ENCODE measurements at regions not wholly inside any gene's neighbourhood (a gene's known extent, or its start where the extent isn't known, plus 50 kb on each side); places are given as distances from the start of the nearest gene placed in this dataset.

DNA sequence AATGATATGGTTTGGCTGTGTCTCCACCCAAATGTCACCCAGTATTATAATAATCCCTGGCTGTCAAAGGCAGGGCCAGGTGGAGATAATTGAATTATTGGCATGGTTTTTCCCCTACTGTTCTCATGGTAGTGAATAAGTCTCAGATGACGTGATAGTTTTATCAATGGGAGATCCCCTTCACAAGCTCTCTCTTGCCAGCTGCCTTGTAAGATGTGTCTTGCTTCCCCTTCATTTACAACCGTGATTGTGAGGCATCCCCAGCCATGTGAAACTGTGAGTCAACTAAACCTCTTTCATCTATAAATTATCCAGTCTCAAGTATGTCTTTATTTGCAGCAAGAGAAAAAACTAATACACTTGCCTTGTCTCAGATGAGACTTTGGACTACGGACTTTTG lies 907.3 kb upstream of the MANEA start:
- H3K4me3 Mint-ChIP-seq (ENCODE audit: low read depth), result no peak overlapping the region
- TF ChIP-seq, protein P1, sequence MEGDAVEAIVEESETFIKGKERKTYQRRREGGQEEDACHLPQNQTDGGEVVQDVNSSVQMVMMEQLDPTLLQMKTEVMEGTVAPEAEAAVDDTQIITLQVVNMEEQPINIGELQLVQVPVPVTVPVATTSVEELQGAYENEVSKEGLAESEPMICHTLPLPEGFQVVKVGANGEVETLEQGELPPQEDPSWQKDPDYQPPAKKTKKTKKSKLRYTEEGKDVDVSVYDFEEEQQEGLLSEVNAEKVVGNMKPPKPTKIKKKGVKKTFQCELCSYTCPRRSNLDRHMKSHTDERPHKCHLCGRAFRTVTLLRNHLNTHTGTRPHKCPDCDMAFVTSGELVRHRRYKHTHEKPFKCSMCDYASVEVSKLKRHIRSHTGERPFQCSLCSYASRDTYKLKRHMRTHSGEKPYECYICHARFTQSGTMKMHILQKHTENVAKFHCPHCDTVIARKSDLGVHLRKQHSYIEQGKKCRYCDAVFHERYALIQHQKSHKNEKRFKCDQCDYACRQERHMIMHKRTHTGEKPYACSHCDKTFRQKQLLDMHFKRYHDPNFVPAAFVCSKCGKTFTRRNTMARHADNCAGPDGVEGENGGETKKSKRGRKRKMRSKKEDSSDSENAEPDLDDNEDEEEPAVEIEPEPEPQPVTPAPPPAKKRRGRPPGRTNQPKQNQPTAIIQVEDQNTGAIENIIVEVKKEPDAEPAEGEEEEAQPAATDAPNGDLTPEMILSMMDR (IDR thresholded peaks at IDR 0.05; ENCODE audit: unreplicated experiment), result no peak
- no peak for DNase-seq (ENCODE audit: low spot score, unreplicated experiment)
- H3K27me3 Mint-ChIP-seq, result no peaks in the 10 kb centered on the region
- peaks cover 11% of the 10 kb centered on the region for H3K4me1 Mint-ChIP-seq (ENCODE audit: low read depth)
- no peak overlapping the region for H3K27ac Mint-ChIP-seq
- peaks cover 19% of the 10 kb centered on the region for H3K9me3 Mint-ChIP-seq (ENCODE audit: low read depth)
- peaks cover 2% of the 10 kb centered on the region for H3K36me3 Mint-ChIP-seq (ENCODE audit: insufficient read depth)

- Mint-ChIP-seq H3K36me3 (ENCODE audit: insufficient read depth) (no peaks in the 10 kb centered on the region), H3K9me3 (ENCODE audit: low read depth) (peaks cover 8% of the 10 kb centered on the region), H3K27me3 (no peaks in the 10 kb centered on the region), H3K27ac (no peak overlapping the region), H3K4me1 (ENCODE audit: low read depth) (peaks cover 11% of the 10 kb centered on the region), H3K4me3 (ENCODE audit: low read depth) (no peak overlapping the region)
- DNase-seq (ENCODE audit: low spot score, unreplicated experiment), result no peak
- TF ChIP-seq, protein P1 (IDR thresholded peaks at IDR 0.05; ENCODE audit: unreplicated experiment), result no peak
These were observed 908.5 kb upstream of the MANEA start for GRCh38 chr6:94668876-94669275.

DNA sequence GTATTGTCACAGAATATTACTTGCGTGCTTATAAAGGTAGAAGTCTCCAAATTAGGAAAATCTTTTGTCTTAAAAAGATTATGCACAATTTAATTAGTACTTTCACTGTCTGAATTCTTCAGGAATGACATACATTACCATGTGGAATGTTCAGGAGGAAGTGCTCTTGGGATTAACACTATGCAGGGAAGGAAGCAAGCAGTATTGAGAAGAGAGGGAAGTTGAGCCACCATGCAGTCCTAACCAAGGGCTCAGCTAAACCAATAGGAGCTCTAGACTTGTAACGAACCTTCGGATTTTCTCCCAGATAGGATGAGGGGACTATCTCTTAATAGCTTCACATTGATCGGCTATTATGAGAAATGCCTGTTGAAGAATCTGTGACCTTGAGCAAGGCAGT lies 918.4 kb upstream of the MANEA start:
- TF ChIP-seq, protein P1 (IDR thresholded peaks at IDR 0.05; ENCODE audit: unreplicated experiment), result no peak
- DNase-seq (ENCODE audit: low spot score, unreplicated experiment), result no peak
- H3K27me3 Mint-ChIP-seq, result no peaks in the 10 kb centered on the region
- H3K4me3 Mint-ChIP-seq (ENCODE audit: low read depth), result no peak overlapping the region
- no peaks in the 10 kb centered on the region for H3K4me1 Mint-ChIP-seq (ENCODE audit: low read depth)
- peaks cover 7% of the 10 kb centered on the region for H3K9me3 Mint-ChIP-seq (ENCODE audit: low read depth)
- no peak overlapping the region for H3K27ac Mint-ChIP-seq
- peaks cover 2% of the 10 kb centered on the region for H3K36me3 Mint-ChIP-seq (ENCODE audit: insufficient read depth)

DNA sequence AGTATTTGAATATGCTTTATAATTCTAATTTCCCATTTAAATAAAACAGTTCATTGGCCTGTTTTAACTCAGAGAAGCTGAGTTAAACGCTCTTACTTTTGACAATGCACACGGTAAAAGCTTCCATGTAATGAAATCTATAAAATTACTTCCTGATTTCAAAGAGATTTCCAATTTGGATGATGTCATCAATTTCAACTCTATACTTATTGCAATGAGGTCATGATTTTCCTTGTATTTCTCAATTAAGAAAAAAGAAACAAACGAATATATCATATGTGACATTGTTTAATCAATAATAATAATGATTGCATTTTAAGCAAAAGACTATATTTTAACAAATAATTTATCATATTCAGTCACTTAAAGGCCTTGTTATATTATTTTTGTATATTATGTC lies 926.1 kb upstream of the MANEA start:
- DNase-seq (ENCODE audit: low spot score, unreplicated experiment), result no peak
- Mint-ChIP-seq H3K27ac (no peak overlapping the region), H3K36me3 (ENCODE audit: insufficient read depth) (peaks cover 2% of the 10 kb centered on the region), H3K9me3 (ENCODE audit: low read depth) (peaks cover 7% of the 10 kb centered on the region), H3K4me1 (ENCODE audit: low read depth) (peaks cover 6% of the 10 kb centered on the region), H3K4me3 (ENCODE audit: low read depth) (no peak overlapping the region), H3K27me3 (no peaks in the 10 kb centered on the region)
- TF ChIP-seq, protein P1 (IDR thresholded peaks at IDR 0.05; ENCODE audit: unreplicated experiment), result no peak

DNA sequence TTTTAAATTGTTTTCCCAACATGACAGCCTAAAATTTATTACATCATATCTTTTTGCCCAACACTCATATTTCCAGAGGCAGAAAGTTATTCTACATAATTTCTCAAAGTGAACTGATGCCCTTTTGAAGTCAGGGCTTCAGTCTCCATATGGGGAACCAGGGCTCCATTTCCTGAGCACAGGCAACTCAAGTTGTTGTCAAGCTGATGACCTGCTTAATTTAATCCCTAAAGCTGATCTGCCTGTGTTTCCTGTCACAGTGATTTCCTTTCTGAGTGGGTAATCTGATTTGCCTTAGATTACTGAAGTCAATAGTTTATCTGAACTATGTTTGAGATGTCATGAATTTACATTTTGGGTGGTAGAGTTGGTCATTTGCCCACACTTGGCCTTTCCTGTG lies 932.1 kb upstream of the MANEA start:
- Mint-ChIP-seq H3K4me3 (ENCODE audit: low read depth) (no peak overlapping the region), H3K36me3 (ENCODE audit: insufficient read depth) (no peaks in the 10 kb centered on the region), H3K27me3 (no peaks in the 10 kb centered on the region), H3K27ac (no peak overlapping the region), H3K4me1 (ENCODE audit: low read depth) (peaks cover 2% of the 10 kb centered on the region), H3K9me3 (ENCODE audit: low read depth) (no peaks in the 10 kb centered on the region)
- DNase-seq (ENCODE audit: low spot score, unreplicated experiment), result no peak
- TF ChIP-seq, protein P1 (IDR thresholded peaks at IDR 0.05; ENCODE audit: unreplicated experiment), result no peak

All from progenitor cell of endocrine pancreas (in vitro differentiated cells).